OCI-LY7 (cell line): ENCODE measurements at regions not wholly inside any gene's neighbourhood (a gene's known extent, or its start where the extent isn't known, plus 50 kb on each side); places are given as distances from the start of the nearest gene placed in this dataset.

Experiments used
- EZH2phosphoT487 ChIP-seq: fragments of 200-600 bp; sonication (generic); IDR thresholded peaks from 2 replicates; pipeline ENCODE4 v1.6.1; 2018; ENCODE audit warnings: low read depth, borderline replicate concordance, mild to moderate bottlenecking, mixed run types, antibody characterized with exemption, low read length, moderate library complexity, mixed read lengths
- TF ChIP-seq, protein P1 (sequence below): fragments of 200-600 bp; sonication (generic); conservative IDR thresholded peaks from 2 replicates; pipeline ENCODE4 v1.5.1; 2014; ENCODE audit warnings: mild to moderate bottlenecking, antibody characterized with exemption, low read length, moderate library complexity, mixed read lengths

- no peak for TF ChIP-seq EZH2phosphoT487
- TF ChIP-seq, protein P1, sequence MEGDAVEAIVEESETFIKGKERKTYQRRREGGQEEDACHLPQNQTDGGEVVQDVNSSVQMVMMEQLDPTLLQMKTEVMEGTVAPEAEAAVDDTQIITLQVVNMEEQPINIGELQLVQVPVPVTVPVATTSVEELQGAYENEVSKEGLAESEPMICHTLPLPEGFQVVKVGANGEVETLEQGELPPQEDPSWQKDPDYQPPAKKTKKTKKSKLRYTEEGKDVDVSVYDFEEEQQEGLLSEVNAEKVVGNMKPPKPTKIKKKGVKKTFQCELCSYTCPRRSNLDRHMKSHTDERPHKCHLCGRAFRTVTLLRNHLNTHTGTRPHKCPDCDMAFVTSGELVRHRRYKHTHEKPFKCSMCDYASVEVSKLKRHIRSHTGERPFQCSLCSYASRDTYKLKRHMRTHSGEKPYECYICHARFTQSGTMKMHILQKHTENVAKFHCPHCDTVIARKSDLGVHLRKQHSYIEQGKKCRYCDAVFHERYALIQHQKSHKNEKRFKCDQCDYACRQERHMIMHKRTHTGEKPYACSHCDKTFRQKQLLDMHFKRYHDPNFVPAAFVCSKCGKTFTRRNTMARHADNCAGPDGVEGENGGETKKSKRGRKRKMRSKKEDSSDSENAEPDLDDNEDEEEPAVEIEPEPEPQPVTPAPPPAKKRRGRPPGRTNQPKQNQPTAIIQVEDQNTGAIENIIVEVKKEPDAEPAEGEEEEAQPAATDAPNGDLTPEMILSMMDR: no peak
Observed at GRCh38 chrX:45889471-45889870, 655.8 kb downstream of the ZNF674 start.
